ENCODE measurements at regions not wholly inside any gene's neighbourhood (a gene's known extent, or its start where the extent isn't known, plus 50 kb on each side); places are given as distances from the start of the nearest gene placed in this dataset.

- H3K4me3 ChIP-seq (replicated peaks; ENCODE audit: low read depth, low read length), result no peak overlapping the region
- DNase-seq (ENCODE audit: low read depth), result no peak
- TF ChIP-seq CTCF (IDR thresholded peaks at IDR 0.05; ENCODE audit: low read length, missing control alignments), result no peak
These were observed 287.1 kb downstream of the TENT4A start for GRCh38 chr5:7000310-7000709.

- DNase-seq (ENCODE audit: low read depth), result no peak
These were observed 297.4 kb downstream of the TENT4A start for GRCh38 chr5:7010591-7010990.

GRCh38 chr5:7012057-7012456, 298.8 kb downstream of the TENT4A start:
- no peak for TF ChIP-seq CTCF (IDR thresholded peaks at IDR 0.05; ENCODE audit: low read length, missing control alignments)
- no peak for DNase-seq (ENCODE audit: low read depth)
- no peak overlapping the region for H3K4me3 ChIP-seq (replicated peaks; ENCODE audit: low read depth, low read length)

More at GRCh38 chr5:7010591-7010990, 297.4 kb downstream of the TENT4A start:
- TF ChIP-seq CTCF (IDR thresholded peaks at IDR 0.05; ENCODE audit: low read length, missing control alignments), result no peak
- no peak overlapping the region for H3K4me3 ChIP-seq (replicated peaks; ENCODE audit: low read depth, low read length)

- DNase-seq (ENCODE audit: low read depth), result no peak
- no peak overlapping the region for H3K4me3 ChIP-seq (replicated peaks; ENCODE audit: low read depth, low read length)
- no peak for TF ChIP-seq CTCF (IDR thresholded peaks at IDR 0.05; ENCODE audit: low read length, missing control alignments)
These were observed 301.4 kb downstream of the TENT4A start for GRCh38 chr5:7014611-7015010.

- DNase-seq (ENCODE audit: low read depth), result no peak
- no peak for TF ChIP-seq CTCF (IDR thresholded peaks at IDR 0.05; ENCODE audit: low read length, missing control alignments)
- no peak overlapping the region for H3K4me3 ChIP-seq (replicated peaks; ENCODE audit: low read depth, low read length)
These were observed 302.5 kb downstream of the TENT4A start for GRCh38 chr5:7015586-7016256.

- DNase-seq (ENCODE audit: low read depth), result no peak
- no peak for TF ChIP-seq CTCF (IDR thresholded peaks at IDR 0.05; ENCODE audit: low read length, missing control alignments)
- H3K4me3 ChIP-seq (replicated peaks; ENCODE audit: low read depth, low read length), result no peak overlapping the region
These were observed 303.9 kb downstream of the TENT4A start for GRCh38 chr5:7016999-7017747.

All from fibroblast of pulmonary artery (primary cell).